ENCODE measurements at regions not wholly inside any gene's neighbourhood (a gene's known extent, or its start where the extent isn't known, plus 50 kb on each side); places are given as distances from the start of the nearest gene placed in this dataset.

- no peak for TF ChIP-seq HDAC1 (CRISPR knock-in tag; IDR thresholded peaks at IDR 0.05)
- TF ChIP-seq ZFX (CRISPR knock-in tag; IDR thresholded peaks at IDR 0.05; ENCODE audit: low read depth): no peak
- no peak for TF ChIP-seq TBX3 (IDR thresholded peaks at IDR 0.05; ENCODE audit: borderline replicate concordance)
- TF ChIP-seq ZNF17 (CRISPR knock-in tag; IDR thresholded peaks at IDR 0.05): no peak
- TF ChIP-seq ZBTB42 (CRISPR knock-in tag; IDR thresholded peaks at IDR 0.05): no peak
- TF ChIP-seq FUBP1 (CRISPR knock-in tag; IDR thresholded peaks at IDR 0.05; ENCODE audit: borderline replicate concordance): no peak
- no peak for TF ChIP-seq CREB1 (IDR thresholded peaks at IDR 0.05)
- TF ChIP-seq CREB1 (CRISPR knock-in tag; IDR thresholded peaks at IDR 0.05): no peak
Measured at GRCh38 chr14:44658389-44658696, 151.3 kb upstream of the FSCB start (continued).

- H4K20me1 ChIP-seq (ENCODE audit: insufficient read depth, low read length): no peaks in the 10 kb centered on the region
- DNase-seq (ENCODE audit: low spot score) (peak; percentile 4), ATAC-seq (no peak), FAIRE-seq (no peak)
- POLR2A ChIA-PET: no interaction called here
- no peaks in the 10 kb centered on the region for H3K27me3 ChIP-seq (ENCODE audit: control insufficient read depth in 1 of 2, insufficient read depth in 2 of 2, low read length in 2 of 2)
- H3K4me3 ChIP-seq (replicated peaks in 1 of 3; ENCODE audit: insufficient read depth in 1 of 3, low read depth in 2 of 3, low read length in 3 of 3): no peak overlapping the region
- H3K9me3 ChIP-seq (ENCODE audit: low read length): no peaks in the 10 kb centered on the region
- 3% methylated on average over 3 of the region's 3 CpGs for WGBS (ENCODE audit: low lambda C conversion rate)
- TF ChIP-seq ZNF276 (CRISPR knock-in tag; IDR thresholded peaks at IDR 0.05; ENCODE audit: low read depth) (no peak), SMC3 (IDR thresholded peaks at IDR 0.05; ENCODE audit: low read length) (peak; percentile 8; the same call in 1 of the 2 replicates), CHD4 (IDR thresholded peaks at IDR 0.05; ENCODE audit: borderline replicate concordance, low read length) (no peak), MTF1 (CRISPR knock-in tag; IDR thresholded peaks at IDR 0.05) (no peak), CTCF (CRISPR knock-in tag; IDR thresholded peaks at IDR 0.05) (peak; percentile 38), STAG1 (CRISPR knock-in tag; IDR thresholded peaks at IDR 0.05) (peak; percentile 73)
- H3K9ac ChIP-seq (ENCODE audit: insufficient read depth, low read depth, low read length): no peak overlapping the region
- H3K27ac ChIP-seq (ENCODE audit: extremely low read length, insufficient read depth, low read length): no peak overlapping the region
- no peaks in the 10 kb centered on the region for H3K79me2 ChIP-seq (ENCODE audit: insufficient read depth, low read length)
- intact Hi-C loops (cut with micrococcal nuclease; ENCODE audit: unreplicated experiment) (loop anchor here (5.0 kb wide), 1 partner anchor 1816 kb away; no protein-coding TSS in a partner anchor), in situ Hi-C loops (cut with HindIII; ENCODE audit: extremely low pct_ligation_motif_present, low pct_unique_long_range_greater_than_20kb) (no loop called here)
- BruUV-seq (replicated peaks): no TSS peak
- CTCF ChIA-PET (ENCODE audit: low intra/inter-chr PET ratio, low total read pairs): no interaction called here
- H3K4me1 ChIP-seq (ENCODE audit: insufficient read depth, low read length): no peaks in the 10 kb centered on the region
- H3K36me3 ChIP-seq (replicated peaks in 1 of 2; ENCODE audit: control insufficient read depth in 1 of 2, insufficient read depth in 2 of 2, low read length in 2 of 2): no peaks in the 10 kb centered on the region
- no peak overlapping the region for H2AFZ ChIP-seq (ENCODE audit: low read length)
- H3K4me2 ChIP-seq (ENCODE audit: low read depth, low read length): no peak overlapping the region
Measured at GRCh38 chr14:44657696-44658388, 150.8 kb upstream of the FSCB start.

All from HepG2 (cell line).